Lung (tissue), 11 donors: ENCODE measurements at regions not wholly inside any gene's neighbourhood (a gene's known extent, or its start where the extent isn't known, plus 50 kb on each side); places are given as distances from the start of the nearest gene placed in this dataset.
"Not testable (repeated sequence)": the region's sequence is repeated elsewhere in the genome, so short reads cannot be mapped to it uniquely, and the experiment has no call there.

Experiments used
- ATAC-seq: fragments of 200-7000 bp; cut with Tn5 transposase; one replicate; pipeline ENCODE4 v1.9.1; 2020; ENCODE audit warnings: moderate number of reproducible peaks; ENCODE audit not compliant: insufficient read depth, low FRiP score
- DNase-seq, 3 donors: peaks; one replicate each; pipeline ENCODE4 v3.0.0-alpha.2; 2013 to 2017
- H3K27ac ChIP-seq, 2 donors: one replicate each; pipeline ENCODE4 v1.5.1; 2013; ENCODE audit warnings: mild to moderate bottlenecking in 2 of 2, moderate library complexity in 2 of 2, control low read depth in 1 of 2, inconsistent platforms in 1 of 2, low read depth in 1 of 2, low read length in 1 of 2
- H3K27me3 ChIP-seq, 3 donors: one replicate each; pipeline ENCODE4 v1.5.1; 2013; ENCODE audit warnings: low read length in 2 of 3; ENCODE audit not compliant: control insufficient read depth in 3 of 3, insufficient read depth in 3 of 3
- H3K36me3 ChIP-seq, 4 donors: one replicate each; pipeline ENCODE4 v1.5.1; 2013; ENCODE audit warnings: low read length in 4 of 4, mild to moderate bottlenecking in 1 of 4, moderate library complexity in 1 of 4; ENCODE audit not compliant: control insufficient read depth in 4 of 4, insufficient read depth in 4 of 4
- H3K4me1 ChIP-seq, 5 donors: one replicate each; pipeline ENCODE4 v1.5.1; 2013; ENCODE audit warnings: low read length in 5 of 5, mild to moderate bottlenecking in 2 of 5, moderate library complexity in 1 of 5; ENCODE audit not compliant: control insufficient read depth in 5 of 5, insufficient read depth in 5 of 5
- H3K4me3 ChIP-seq: one replicate; pipeline ENCODE4 v1.5.1; 2013; ENCODE audit warnings: mild to moderate bottlenecking, control low read depth, moderate library complexity
- H3K9ac ChIP-seq, 2 donors: one replicate each; pipeline ENCODE4 v1.5.1; 2013; ENCODE audit warnings: low read length in 2 of 2, control low read depth in 1 of 2; ENCODE audit not compliant: insufficient read depth in 1 of 2
- H3K9me3 ChIP-seq, 4 donors: one replicate each; pipeline ENCODE4 v1.5.1; 2013; ENCODE audit warnings: low read length in 3 of 4, mild to moderate bottlenecking in 1 of 4, moderate library complexity in 1 of 4; ENCODE audit not compliant: control insufficient read depth in 4 of 4, insufficient read depth in 3 of 4
- WGBS, 2 donors: extraction: QIAGEN DNeasy Blood & Tissue Kit; methylation state at CpG; one replicate each; pipeline ENCODE4 v1.1.7; 2013; 5-methylcytosine and 5-hydroxymethylcytosine counted together
- TF ChIP-seq, protein P1 (sequence below): IDR thresholded peaks from 2 replicates; pipeline ENCODE4 v1.5.1; 2012; ENCODE audit warnings: mild to moderate bottlenecking; ENCODE audit errors: control extremely low read depth, extremely low read depth
- donor health status: control.
- donor health status: control.
- donor health status: Bipolar disorder and iron deficiency.
- donor health status: healthy.
- donor health status: DM: yes; HTN: yes; CAD: no.

DNA sequence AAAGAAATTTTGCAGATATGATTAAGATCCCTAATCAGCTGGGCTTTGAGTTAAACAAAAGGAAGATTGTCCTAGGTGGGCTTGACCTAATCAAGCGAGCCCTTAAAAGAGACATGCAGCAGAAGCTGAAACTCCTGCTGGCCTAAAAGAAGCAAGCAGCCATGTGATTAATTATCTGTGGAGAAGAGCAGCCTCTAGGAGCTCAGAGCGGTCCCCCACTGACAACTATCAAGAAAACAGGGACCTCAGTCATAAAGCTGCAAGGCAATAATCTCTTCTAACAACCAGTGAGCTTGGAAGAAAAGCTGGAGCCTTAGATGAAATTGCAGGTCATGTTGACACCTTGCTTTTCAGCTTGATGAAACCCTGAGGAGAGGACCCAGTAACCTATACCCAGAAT lies 288.9 kb upstream of the CLEC14A start:
- ATAC-seq (no peak), DNase-seq (no peak)
- TF ChIP-seq, protein P1, sequence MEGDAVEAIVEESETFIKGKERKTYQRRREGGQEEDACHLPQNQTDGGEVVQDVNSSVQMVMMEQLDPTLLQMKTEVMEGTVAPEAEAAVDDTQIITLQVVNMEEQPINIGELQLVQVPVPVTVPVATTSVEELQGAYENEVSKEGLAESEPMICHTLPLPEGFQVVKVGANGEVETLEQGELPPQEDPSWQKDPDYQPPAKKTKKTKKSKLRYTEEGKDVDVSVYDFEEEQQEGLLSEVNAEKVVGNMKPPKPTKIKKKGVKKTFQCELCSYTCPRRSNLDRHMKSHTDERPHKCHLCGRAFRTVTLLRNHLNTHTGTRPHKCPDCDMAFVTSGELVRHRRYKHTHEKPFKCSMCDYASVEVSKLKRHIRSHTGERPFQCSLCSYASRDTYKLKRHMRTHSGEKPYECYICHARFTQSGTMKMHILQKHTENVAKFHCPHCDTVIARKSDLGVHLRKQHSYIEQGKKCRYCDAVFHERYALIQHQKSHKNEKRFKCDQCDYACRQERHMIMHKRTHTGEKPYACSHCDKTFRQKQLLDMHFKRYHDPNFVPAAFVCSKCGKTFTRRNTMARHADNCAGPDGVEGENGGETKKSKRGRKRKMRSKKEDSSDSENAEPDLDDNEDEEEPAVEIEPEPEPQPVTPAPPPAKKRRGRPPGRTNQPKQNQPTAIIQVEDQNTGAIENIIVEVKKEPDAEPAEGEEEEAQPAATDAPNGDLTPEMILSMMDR: no peak
- H3K9me3 ChIP-seq: no peaks in the 10 kb centered on the region
- H3K4me1 ChIP-seq: no peaks in the 10 kb centered on the region
- H3K9ac ChIP-seq: no peak overlapping the region
- 83 to 85% methylated on average over 2 of the region's 2 CpGs for WGBS, 2 donors
- no peak overlapping the region for H3K4me3 ChIP-seq
- no peak overlapping the region for H3K27ac ChIP-seq
- no peaks in the 10 kb centered on the region for H3K36me3 ChIP-seq
- no peaks in the 10 kb centered on the region for H3K27me3 ChIP-seq

DNA sequence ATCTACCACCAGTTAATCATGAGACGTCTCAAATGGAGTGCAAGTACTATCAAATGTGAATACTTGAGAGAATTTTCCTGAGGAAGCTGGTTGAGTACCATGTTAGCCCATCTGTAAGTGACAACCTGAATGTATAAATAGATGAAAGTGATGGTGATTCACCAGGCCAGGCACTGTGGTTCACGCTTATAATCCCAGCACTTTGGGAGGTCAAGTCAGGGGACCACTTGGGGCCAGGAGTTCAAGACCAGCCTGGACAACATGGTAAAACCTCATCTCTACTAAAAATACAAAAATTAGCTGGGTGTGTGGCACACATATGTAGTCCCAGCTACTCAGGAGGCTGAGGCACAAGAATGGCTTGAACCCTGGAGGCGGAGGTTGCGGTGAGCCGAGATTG lies 288.0 kb upstream of the CLEC14A start:
- not testable (repeated sequence) for DNase-seq, H3K9me3 ChIP-seq, H3K9ac ChIP-seq, H3K4me1 ChIP-seq, H3K4me3 ChIP-seq, H3K27ac ChIP-seq, ATAC-seq, H3K36me3 ChIP-seq, H3K27me3 ChIP-seq
- 91 to 94% methylated on average over 5 of the region's 5 CpGs for WGBS, 2 donors

DNA sequence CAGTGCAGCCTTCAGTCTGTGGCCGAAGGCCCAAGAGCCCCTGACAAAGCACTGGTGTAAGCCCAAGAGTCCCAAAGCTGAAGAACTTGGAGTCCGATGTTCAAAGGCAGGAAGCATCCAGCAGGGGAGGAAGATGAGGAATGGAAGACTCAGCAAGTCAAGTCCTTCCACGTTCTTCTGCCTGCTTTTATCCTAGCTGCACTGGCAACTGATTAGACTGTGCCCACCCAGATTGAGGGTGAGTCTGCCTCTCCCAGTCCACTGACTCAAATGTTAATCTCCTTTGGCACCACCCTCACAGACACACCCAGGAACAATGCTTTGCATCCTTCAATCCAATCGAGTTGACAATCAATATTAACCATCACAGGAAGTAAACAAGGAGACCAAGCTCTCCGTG lies 282.2 kb upstream of the CLEC14A start:
- not testable (repeated sequence) for H3K4me1 ChIP-seq, H3K27ac ChIP-seq, H3K9me3 ChIP-seq, H3K4me3 ChIP-seq, ATAC-seq, DNase-seq, H3K9ac ChIP-seq, H3K27me3 ChIP-seq, H3K36me3 ChIP-seq
- 71 to 90% methylated on average over 5 of the region's 5 CpGs for WGBS, 2 donors

DNA sequence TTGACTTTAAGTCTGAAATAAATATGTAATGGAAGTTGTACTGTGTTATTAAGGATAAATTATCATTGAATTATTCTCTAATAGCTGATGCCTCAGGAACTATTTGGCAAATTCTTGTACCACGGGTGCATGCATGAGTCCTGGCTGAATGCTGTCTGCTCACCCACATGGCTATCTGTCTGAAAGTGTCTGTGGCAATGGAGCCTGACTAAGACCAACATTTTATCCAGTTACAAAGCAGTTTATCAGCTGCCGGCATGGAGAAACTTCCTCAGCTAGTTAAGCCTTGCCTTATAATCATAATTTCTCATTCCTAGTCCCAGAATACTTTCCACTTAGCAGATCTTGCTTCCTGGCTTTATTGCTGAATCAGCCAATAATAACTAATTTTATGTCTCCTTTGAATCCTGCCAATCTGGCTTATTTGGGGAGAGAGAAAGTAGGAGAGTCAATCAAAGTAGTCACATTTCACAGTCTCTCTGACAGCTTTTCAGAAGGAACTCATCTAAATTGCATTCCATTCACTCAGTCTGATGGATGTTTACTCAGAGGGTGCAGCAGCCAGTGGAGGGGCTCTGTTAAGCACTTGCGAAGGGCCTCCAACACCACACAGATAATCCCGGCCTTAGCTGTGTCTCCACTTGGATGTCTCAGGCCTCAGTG lies 280.6 kb upstream of the CLEC14A start:
- 72 to 85% methylated on average over 4 of the region's 4 CpGs for WGBS, 2 donors
- no peak for DNase-seq
- Histone ChIP-seq H3K4me3 (no peak overlapping the region), H3K27ac (no peak overlapping the region), H3K27me3 (no peaks in the 10 kb centered on the region), H3K9me3 (no peaks in the 10 kb centered on the region), H3K9ac (no peak overlapping the region), H3K36me3 (no peaks in the 10 kb centered on the region), H3K4me1 (no peaks in the 10 kb centered on the region)
- TF ChIP-seq, protein P1: no peak
- ATAC-seq: no peak
